ENCODE measurements at regions not wholly inside any gene's neighbourhood (a gene's known extent, or its start where the extent isn't known, plus 50 kb on each side); places are given as distances from the start of the nearest gene placed in this dataset.

DNA sequence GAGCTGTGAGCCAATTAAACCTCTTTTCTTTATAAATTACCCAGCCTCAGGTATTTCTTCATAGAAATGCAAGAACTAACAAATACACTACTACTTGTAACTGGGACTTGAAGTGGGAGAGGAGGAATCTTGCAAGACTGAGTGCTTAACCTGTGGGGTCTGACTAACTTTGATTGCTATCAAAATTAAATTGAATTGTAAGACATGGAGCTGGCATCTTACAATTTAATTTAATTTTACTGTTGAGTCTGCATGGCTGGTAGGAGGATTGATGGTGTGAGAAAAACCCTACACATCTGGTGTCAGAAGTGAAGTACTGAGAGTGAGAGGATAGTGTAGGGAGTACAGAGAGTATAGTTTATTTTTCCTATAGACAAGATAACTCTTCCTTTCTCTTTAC is 1259.9 kb downstream of the CDH12 start:
- POLR2A ChIA-PET (ENCODE audit: low non-redundant PET): no interaction called here
- no peak for TF ChIP-seq EZH2 (IDR thresholded peaks at IDR 0.05; ENCODE audit: borderline replicate concordance, low read depth, low read length, poor library complexity, severe bottlenecking)
- TF ChIP-seq, protein P1, sequence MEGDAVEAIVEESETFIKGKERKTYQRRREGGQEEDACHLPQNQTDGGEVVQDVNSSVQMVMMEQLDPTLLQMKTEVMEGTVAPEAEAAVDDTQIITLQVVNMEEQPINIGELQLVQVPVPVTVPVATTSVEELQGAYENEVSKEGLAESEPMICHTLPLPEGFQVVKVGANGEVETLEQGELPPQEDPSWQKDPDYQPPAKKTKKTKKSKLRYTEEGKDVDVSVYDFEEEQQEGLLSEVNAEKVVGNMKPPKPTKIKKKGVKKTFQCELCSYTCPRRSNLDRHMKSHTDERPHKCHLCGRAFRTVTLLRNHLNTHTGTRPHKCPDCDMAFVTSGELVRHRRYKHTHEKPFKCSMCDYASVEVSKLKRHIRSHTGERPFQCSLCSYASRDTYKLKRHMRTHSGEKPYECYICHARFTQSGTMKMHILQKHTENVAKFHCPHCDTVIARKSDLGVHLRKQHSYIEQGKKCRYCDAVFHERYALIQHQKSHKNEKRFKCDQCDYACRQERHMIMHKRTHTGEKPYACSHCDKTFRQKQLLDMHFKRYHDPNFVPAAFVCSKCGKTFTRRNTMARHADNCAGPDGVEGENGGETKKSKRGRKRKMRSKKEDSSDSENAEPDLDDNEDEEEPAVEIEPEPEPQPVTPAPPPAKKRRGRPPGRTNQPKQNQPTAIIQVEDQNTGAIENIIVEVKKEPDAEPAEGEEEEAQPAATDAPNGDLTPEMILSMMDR (conservative IDR thresholded peaks at IDR 0.05; ENCODE audit: low read depth, low read length): no peak
- Histone ChIP-seq H3K27ac (ENCODE audit: low read depth, low read length, poor library complexity, severe bottlenecking) (no peak overlapping the region), H3K27me3 (replicated peaks; ENCODE audit: insufficient read depth, low read depth, low read length, poor library complexity) (no peaks in the 10 kb centered on the region), H3K4me3 (ENCODE audit: low read depth, low read length, poor library complexity, severe bottlenecking) (no peak overlapping the region), H3K9me3 (ENCODE audit: low read depth, low read length, poor library complexity, severe bottlenecking) (no peaks in the 10 kb centered on the region), H3K4me1 (ENCODE audit: insufficient read depth, low read length, poor library complexity, severe bottlenecking) (no peaks in the 10 kb centered on the region), H3K36me3 (ENCODE audit: insufficient read depth, low read length, poor library complexity, severe bottlenecking) (no peaks in the 10 kb centered on the region)
- CTCF ChIA-PET: no interaction called here
- DNase-seq (ENCODE audit: low spot score): no peak
- intact Hi-C loops (cut with micrococcal nuclease; ENCODE audit: unreplicated experiment): no loop called here
- BruUV-seq (replicated peaks): no TSS peak

DNA sequence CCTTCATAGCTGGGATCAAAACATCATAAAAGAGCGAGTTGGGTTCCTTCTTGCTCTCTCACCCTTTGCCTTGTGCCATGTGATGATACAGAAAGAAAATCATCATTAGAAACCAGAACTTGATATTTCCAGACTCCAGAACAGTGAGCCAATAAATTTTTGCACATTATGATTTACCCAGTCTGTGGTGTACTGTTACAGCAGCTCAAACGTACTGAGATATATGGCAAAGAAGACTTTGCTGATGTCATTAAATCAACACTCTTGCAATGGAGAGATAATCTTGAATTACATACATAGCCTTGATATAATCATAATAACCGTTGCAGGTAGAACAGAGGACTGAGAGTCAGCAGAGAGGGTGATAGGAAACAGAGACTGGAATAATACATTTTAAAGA is 1271.6 kb downstream of the CDH12 start:
- BruUV-seq (replicated peaks): no TSS peak
- H3K4me3 ChIP-seq (ENCODE audit: low read depth, low read length, poor library complexity, severe bottlenecking): no peak overlapping the region
- POLR2A ChIA-PET (ENCODE audit: low non-redundant PET): no interaction called here

DNA sequence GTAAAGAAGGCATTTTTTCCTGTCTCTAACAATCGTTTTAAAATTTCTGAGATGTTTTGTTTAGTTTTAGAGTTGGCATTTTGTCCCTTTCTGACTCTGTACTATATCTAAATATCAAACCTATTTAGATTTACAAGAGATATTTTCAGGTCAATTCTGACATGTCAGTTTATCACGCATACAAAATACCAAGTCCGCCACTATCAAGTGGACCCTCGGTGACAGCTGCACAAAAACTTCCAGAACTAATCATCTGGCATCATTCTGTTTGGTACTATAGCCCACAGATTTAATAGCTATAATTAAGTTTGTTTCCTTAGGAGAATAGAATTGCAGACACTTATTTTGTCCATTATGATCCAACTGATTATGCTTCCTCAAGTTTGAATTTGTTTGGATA is 1278.2 kb downstream of the CDH12 start:
- no peak for DNase-seq (ENCODE audit: low spot score)
- H3K27ac ChIP-seq (ENCODE audit: low read depth, low read length, poor library complexity, severe bottlenecking): no peak overlapping the region
- TF ChIP-seq EZH2 (IDR thresholded peaks at IDR 0.05; ENCODE audit: borderline replicate concordance, low read depth, low read length, poor library complexity, severe bottlenecking): no peak
- TF ChIP-seq, protein P1 (conservative IDR thresholded peaks at IDR 0.05; ENCODE audit: low read depth, low read length): no peak
- no peak overlapping the region for H3K4me3 ChIP-seq (ENCODE audit: low read depth, low read length, poor library complexity, severe bottlenecking)
- no peaks in the 10 kb centered on the region for H3K36me3 ChIP-seq (ENCODE audit: insufficient read depth, low read length, poor library complexity, severe bottlenecking)
- ChIA-PET POLR2A (ENCODE audit: low non-redundant PET) (no interaction called here), CTCF (no interaction called here)
- no peaks in the 10 kb centered on the region for H3K9me3 ChIP-seq (ENCODE audit: low read depth, low read length, poor library complexity, severe bottlenecking)
- intact Hi-C loops (cut with micrococcal nuclease; ENCODE audit: unreplicated experiment): no loop called here
- BruUV-seq (replicated peaks): no TSS peak
- peaks cover 18% of the 10 kb centered on the region for H3K4me1 ChIP-seq (ENCODE audit: insufficient read depth, low read length, poor library complexity, severe bottlenecking)
- no peaks in the 10 kb centered on the region for H3K27me3 ChIP-seq (replicated peaks; ENCODE audit: insufficient read depth, low read depth, low read length, poor library complexity)

More for the DNA sequence above, 1271.6 kb downstream of the CDH12 start:
- Histone ChIP-seq H3K27me3 (replicated peaks; ENCODE audit: insufficient read depth, low read depth, low read length, poor library complexity) (no peaks in the 10 kb centered on the region), H3K27ac (ENCODE audit: low read depth, low read length, poor library complexity, severe bottlenecking) (no peak overlapping the region), H3K9me3 (ENCODE audit: low read depth, low read length, poor library complexity, severe bottlenecking) (no peaks in the 10 kb centered on the region), H3K4me1 (ENCODE audit: insufficient read depth, low read length, poor library complexity, severe bottlenecking) (no peaks in the 10 kb centered on the region), H3K36me3 (ENCODE audit: insufficient read depth, low read length, poor library complexity, severe bottlenecking) (no peaks in the 10 kb centered on the region)
- intact Hi-C loops (cut with micrococcal nuclease; ENCODE audit: unreplicated experiment): no loop called here
- no peak for TF ChIP-seq EZH2 (IDR thresholded peaks at IDR 0.05; ENCODE audit: borderline replicate concordance, low read depth, low read length, poor library complexity, severe bottlenecking)
- TF ChIP-seq, protein P1 (conservative IDR thresholded peaks at IDR 0.05; ENCODE audit: low read depth, low read length): no peak
- no peak for DNase-seq (ENCODE audit: low spot score)
- CTCF ChIA-PET: no interaction called here

Measured in A673 (cell line).